BJ (cell line): ENCODE measurements at regions not wholly inside any gene's neighbourhood (a gene's known extent, or its start where the extent isn't known, plus 50 kb on each side); places are given as distances from the start of the nearest gene placed in this dataset.

ENCODE experiments used
- CTCF ChIA-PET: fragments of 350-600 bp; formaldehyde crosslinking; extraction: SDS; loops from one replicate; lab custom pipeline; 2021; ENCODE audit warnings: antibody characterized with exemption, inconsistent platforms; lab: Yijun Ruan, JAX
- POLR2A ChIA-PET: fragments of 300-600 bp; sonication (Branson Sonifier 250); formaldehyde crosslinking; extraction: SDS; loops from one replicate; lab custom pipeline; 2021; ENCODE audit warnings: antibody characterized with exemption; lab: Charles Lee
- DNase-seq: peaks from one replicate; pipeline ENCODE4 v3.0.0-alpha.2; 2011; ENCODE audit warnings: low read depth
- H3K27me3 ChIP-seq: 2 replicates; pipeline ENCODE4 v1.6.0; 2011; ENCODE audit warnings: low read length; ENCODE audit not compliant: control insufficient read depth, insufficient read depth
- H3K36me3 ChIP-seq: 2 replicates; pipeline ENCODE4 v1.5.1; 2011; ENCODE audit warnings: low read length; ENCODE audit not compliant: control insufficient read depth, insufficient read depth
- H3K4me3 ChIP-seq: 2 replicates; pipeline ENCODE4 v1.5.1; 2011; ENCODE audit warnings: low read depth, mild to moderate bottlenecking, control low read depth, low read length
- CTCF ChIP-seq: IDR thresholded peaks from 2 replicates; pipeline ENCODE4 v1.5.1; 2011; ENCODE audit warnings: low read depth, mild to moderate bottlenecking, control low read depth, inconsistent platforms, low read length, moderate library complexity; ENCODE audit not compliant: insufficient read depth

- CTCF ChIA-PET = interaction anchor here (1.4 kb wide), 1 partner anchor 13 kb away, joined by 6 read pairs; no protein-coding TSS in a partner anchor
- DNase-seq = no peak
- Histone ChIP-seq H3K36me3 (no peaks in the 10 kb centered on the region), H3K27me3 (no peaks in the 10 kb centered on the region), H3K4me3 (no peak overlapping the region)
- POLR2A ChIA-PET = no interaction called here
- TF ChIP-seq CTCF = no peak
Observed at GRCh38 chr2:236366397-236366796, 102.2 kb upstream of the ASB18 start.

GRCh38 chr2:236367506-236368289 lies 103.5 kb upstream of the ASB18 start:
- ChIA-PET CTCF (interaction anchor here (0.9 kb wide), 1 partner anchor 627 kb away, joined by 3 read pairs; no protein-coding TSS in a partner anchor), POLR2A (no interaction called here)
- TF ChIP-seq CTCF = no peak
- no peak overlapping the region for H3K4me3 ChIP-seq
- H3K27me3 ChIP-seq = no peaks in the 10 kb centered on the region
- H3K36me3 ChIP-seq = no peaks in the 10 kb centered on the region
- no peak for DNase-seq

- Histone ChIP-seq H3K27me3 (no peaks in the 10 kb centered on the region), H3K36me3 (no peaks in the 10 kb centered on the region), H3K4me3 (no peak overlapping the region)
- CTCF ChIA-PET = no interaction called here
- POLR2A ChIA-PET = no interaction called here
- no peak for DNase-seq
- TF ChIP-seq CTCF = no peak
Observed at GRCh38 chr2:236369661-236370062, 105.5 kb upstream of the ASB18 start.

- ChIA-PET CTCF (no interaction called here), POLR2A (no interaction called here)
- H3K36me3 ChIP-seq = no peaks in the 10 kb centered on the region
- no peaks in the 10 kb centered on the region for H3K27me3 ChIP-seq
- H3K4me3 ChIP-seq = no peak overlapping the region
- no peak for DNase-seq
- no peak for TF ChIP-seq CTCF
Observed at GRCh38 chr2:236370847-236371409, 106.7 kb upstream of the ASB18 start.

- Histone ChIP-seq H3K27me3 (no peaks in the 10 kb centered on the region), H3K4me3 (no peak overlapping the region), H3K36me3 (no peaks in the 10 kb centered on the region)
- no peak for TF ChIP-seq CTCF
- DNase-seq = no peak
- CTCF ChIA-PET = no interaction called here
- POLR2A ChIA-PET = no interaction called here
Observed at GRCh38 chr2:236375973-236376476, 111.8 kb upstream of the ASB18 start.
